Frontal cortex (tissue), 3 donors: ENCODE measurements at regions not wholly inside any gene's neighbourhood (a gene's known extent, or its start where the extent isn't known, plus 50 kb on each side); places are given as distances from the start of the nearest gene placed in this dataset.

Source experiments
- DNase-seq, 2 donors: peaks; one replicate each; pipeline ENCODE4 v3.0.0; 2012; ENCODE audit warnings: low spot score in 2 of 2
- FAIRE-seq: peaks from 2 replicates; lab custom pipeline; 2012; peaks lifted over from hg19 to GRCh38; lab: Jason Lieb, UNC
- donor health status: control.
- donor health status: control.
- donor health status: control.

GRCh38 chr5:34475249-34475966 lies 180.7 kb upstream of the RAI14 start:
- FAIRE-seq (no peak), DNase-seq (no peak)

GRCh38 chr5:34476941-34477565 lies 179.1 kb upstream of the RAI14 start:
- no peak for DNase-seq
- no peak for FAIRE-seq

DNA sequence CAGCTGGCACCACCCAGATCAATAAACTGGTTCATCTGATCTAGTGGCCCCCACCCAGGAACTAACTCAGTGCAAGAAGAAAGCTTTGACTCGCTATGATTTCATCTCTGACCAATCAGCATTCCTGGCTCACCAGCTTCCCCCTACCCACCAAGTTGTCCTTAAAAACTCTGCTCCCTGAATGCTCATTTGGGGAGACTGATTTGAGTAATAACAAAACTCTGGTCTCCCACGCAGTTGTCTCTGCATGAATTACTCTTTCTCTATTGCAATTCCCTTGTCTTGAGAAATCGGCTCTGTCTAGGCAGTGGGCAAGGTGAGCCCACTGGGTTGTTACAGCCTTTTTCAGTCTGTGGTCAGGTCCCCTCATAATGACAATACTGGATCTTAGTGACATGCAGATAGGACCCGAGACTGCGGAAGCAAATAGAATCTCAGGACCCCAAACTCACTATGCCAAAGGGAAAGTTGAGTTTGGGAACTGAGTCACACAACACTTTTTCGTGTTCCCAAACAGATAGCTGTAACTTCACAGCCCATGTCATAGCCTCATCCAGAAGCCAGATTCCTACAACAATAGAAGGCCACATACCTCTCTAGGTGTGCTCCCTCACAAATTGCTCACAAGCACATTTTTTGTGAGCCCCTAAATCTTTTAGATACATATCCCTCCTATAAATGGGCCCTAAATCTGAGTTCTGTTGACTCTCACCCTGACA lies 175.2 kb upstream of the RAI14 start:
- DNase-seq (no peak), FAIRE-seq (no peak)

GRCh38 chr5:34483442-34484033 lies 172.6 kb upstream of the RAI14 start:
- FAIRE-seq (no peak), DNase-seq (no peak)

DNA sequence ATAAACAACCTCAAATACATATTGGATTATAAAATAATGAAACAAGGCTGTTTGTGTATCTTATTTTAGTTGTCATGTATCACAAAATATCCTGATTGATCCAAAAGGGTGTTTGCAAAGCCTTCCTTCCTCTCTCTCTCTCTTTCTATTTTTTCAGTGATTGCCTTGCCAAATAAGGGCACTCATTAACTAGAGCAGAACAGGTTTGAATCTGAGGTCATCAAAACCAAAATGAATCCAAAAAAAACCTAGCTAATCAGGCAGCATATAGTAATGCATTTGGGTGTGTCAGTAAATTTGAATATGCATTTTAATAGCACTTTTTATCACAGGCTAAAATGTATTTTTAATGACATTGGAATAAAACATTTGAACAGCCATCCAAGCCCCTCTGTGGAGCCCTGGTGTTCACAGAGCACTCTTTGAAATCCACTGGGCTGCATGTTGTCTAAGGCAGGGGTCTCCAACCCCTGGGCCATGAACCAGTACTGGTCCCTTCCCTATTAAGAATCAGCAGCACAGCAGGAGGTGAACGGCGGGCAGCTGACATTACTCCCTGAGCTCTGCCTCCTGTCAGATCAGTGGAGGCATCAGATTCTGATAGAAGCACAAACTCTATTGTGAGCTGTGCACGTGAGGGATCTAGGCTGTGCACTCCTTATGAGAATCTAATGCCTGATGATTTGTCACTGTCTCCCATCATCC lies 171.8 kb upstream of the RAI14 start:
- no peak for DNase-seq
- no peak for FAIRE-seq

GRCh38 chr5:34485768-34486030 lies 170.4 kb upstream of the RAI14 start:
- DNase-seq (no peak), FAIRE-seq (no peak)

DNA sequence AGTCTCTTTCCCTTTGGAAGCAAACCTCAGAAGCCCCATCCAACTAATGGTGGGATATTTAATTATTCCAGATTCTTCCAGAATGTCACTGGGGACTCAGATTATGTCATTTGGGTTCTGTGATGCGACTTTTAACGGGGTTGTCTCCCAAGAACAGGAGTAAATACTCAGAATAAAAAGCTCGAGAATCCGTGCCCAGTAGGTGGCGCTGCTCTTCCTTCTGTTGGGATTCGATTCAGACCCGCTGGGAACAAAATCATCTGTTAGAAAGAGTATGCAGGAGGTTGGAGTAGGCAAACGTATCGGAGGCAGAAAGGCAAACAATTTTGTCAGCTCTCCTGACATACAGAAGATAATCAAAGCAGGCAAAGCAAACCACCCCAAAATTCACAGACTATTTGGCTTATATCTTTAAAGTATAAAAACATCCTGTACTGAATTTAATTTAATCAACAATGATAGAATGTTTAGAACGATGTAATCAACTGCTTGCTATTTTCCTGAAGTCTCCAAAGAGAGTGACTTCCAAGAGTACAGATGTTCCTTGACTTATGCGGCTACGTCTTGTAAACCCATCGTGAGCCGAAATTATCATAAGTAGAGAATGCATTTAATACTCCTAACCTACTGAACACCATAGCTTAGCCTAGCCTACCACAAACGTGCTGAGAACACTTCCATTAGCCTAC lies 169.8 kb upstream of the RAI14 start:
- FAIRE-seq: peak; percentile 21

DNA sequence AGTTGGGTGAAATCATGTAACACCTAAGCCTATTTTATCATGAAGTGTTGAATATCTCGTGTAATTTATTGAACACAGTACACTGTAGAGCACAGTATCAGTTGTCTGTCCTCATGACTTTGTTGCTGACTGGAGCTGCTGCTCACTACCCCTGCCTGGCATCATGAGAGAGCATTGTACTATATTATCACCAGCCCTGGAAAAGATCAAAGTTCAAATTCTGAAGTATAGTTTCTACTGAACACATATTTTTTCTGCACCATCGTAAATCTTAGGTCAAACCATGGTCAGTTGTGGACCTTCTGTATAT lies 169.3 kb upstream of the RAI14 start:
- no peak for FAIRE-seq

More for the DNA sequence above, 169.8 kb upstream of the RAI14 start:
- peak; percentile 65 to 67 for DNase-seq

DNA sequence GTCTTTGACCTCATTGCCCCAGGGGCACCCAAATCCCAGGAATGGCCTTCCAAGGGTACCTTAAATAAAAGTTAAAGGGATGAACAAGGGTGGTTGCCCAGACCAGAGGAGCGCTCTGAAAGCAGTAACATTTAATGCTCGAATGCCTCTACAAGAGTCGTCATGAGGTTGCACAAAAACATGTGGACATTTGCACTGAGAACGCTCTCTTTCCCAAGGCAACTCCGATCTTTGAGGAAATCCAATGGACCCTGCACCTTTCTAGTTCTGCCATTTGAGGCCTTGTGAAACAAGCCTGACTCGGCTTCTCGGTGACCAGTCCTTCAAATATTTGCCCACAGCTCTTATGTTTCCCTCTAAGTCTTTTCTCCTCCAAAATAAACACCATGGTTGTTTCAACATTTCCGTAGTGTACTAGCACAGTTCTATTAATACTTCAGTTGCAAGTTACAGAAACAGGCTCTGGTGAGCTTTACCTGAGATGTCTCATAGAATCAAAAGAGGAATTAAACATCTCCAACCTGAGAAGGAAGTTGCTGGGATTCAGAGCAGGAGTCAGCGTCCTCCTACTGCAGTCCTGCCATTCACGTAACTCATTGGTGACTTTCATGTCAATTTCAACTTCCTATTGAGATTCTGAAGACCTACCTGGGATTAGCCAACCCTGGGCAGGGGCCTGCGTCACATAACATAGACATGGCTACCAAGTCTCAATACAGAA lies 168.8 kb upstream of the RAI14 start:
- FAIRE-seq (no peak), DNase-seq (no peak)

More for the DNA sequence above, 169.3 kb upstream of the RAI14 start:
- DNase-seq: no peak

- FAIRE-seq: no peak
- DNase-seq: no peak
Measured at GRCh38 chr5:34487956-34488355, 168.2 kb upstream of the RAI14 start.

GRCh38 chr5:34488984-34489383 lies 167.1 kb upstream of the RAI14 start:
- FAIRE-seq: no peak
- no peak for DNase-seq

- no peak for FAIRE-seq
Measured at GRCh38 chr5:34490506-34491250, 165.4 kb upstream of the RAI14 start.

GRCh38 chr5:34491251-34491620 lies 164.9 kb upstream of the RAI14 start:
- FAIRE-seq (no peak), DNase-seq (no peak)

More at GRCh38 chr5:34490506-34491250, 165.4 kb upstream of the RAI14 start:
- no peak for DNase-seq

GRCh38 chr5:34494111-34494755 lies 161.9 kb upstream of the RAI14 start:
- no peak for DNase-seq
- no peak for FAIRE-seq

DNA sequence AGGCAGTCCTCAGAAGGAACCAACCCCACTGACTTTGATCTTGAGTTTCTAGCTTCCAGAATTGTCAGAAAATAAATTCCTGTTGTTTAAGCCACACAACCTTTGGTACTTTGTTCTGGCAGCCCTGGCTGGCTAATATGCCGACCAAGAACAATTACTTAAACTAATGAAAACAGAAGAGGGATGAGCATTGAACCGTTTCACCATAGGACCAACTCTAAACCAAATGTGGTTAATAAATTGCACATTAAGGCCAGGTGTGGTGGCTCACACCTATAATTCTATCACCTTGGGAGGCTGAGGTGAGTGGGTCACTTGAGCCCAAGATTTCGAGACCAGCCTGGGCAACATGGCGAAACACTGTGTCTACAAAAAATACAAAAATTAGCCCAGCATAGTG lies 160.9 kb upstream of the RAI14 start:
- FAIRE-seq: no peak
- DNase-seq: no peak

GRCh38 chr5:34496260-34496691 lies 159.9 kb upstream of the RAI14 start:
- no peak for DNase-seq
- FAIRE-seq: no peak

DNA sequence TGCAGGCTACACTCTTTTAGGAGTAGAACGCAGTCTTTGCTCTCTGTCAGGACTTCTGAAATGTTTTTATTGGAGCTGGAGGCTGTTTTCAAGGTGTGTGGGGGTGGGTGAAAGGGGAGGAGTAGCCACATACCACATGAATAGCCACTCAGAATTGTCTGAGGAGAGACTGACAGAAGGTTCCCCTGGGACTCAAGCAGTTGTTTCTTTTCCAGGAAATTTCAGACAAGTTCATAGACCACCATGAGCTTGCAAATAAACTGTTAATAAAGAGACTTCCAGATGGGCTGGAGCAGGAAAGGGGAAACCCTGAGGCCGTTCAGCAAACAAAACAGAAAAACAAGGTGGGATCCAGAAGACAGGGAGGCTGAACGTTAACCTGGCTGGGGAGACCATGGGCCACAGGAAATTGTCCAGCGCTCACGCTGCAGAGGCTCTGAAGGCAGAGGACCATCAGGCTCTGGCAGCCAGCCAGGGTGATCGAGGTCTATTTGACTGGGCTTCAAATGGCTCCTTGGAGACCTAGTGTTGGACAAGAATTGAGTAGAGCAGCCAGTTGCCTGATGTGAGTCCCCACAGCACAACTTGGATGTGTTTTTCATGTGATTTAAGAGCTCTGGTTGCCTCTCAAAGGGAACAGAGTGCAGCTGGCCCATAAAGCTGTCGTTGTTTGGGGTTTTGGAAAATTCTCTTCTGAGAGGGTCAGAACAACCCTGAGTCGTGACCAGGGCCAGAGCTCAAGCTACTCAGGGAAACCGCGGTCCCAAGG lies 159.2 kb upstream of the RAI14 start:
- no peak for FAIRE-seq
- DNase-seq: no peak

DNA sequence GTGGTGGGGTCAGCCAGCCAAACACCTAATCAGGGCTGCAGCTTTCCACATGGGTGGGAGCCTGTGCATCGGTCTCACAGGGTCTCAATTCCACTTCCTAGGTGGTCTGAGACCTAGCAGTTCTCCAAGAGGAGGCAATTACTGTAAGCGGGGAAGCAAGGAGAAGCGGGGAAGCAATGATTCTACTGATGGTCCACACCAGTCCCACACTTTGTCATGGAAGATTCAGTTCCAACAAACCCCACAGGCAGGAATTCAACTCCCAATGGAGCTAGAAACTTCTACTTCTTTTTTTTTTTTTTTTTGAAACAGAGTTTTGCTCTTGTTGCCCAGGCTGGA lies 158.7 kb upstream of the RAI14 start:
- FAIRE-seq: no peak

More for the DNA sequence above, 158.7 kb upstream of the RAI14 start:
- no peak for DNase-seq
